ENCODE measurements at regions not wholly inside any gene's neighbourhood (a gene's known extent, or its start where the extent isn't known, plus 50 kb on each side); places are given as distances from the start of the nearest gene placed in this dataset.

DNA sequence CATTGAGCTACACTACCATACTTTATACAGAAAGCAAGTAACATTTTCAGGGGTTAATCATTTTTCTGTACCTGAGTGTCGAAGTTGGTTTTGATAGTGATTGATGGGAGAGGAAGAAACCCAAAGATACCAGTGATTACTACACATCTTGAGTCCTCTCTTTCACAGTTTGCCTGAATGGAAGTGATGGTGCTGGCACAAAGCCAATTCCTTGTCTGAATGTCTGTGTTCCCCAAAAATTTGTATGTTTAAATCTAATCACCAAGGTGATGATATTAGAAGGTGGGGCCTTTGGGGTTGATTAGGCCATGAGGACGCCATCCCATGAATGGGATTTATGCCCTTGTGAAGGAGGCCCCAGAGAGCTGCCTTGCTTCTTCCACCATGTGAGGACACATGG is 696.9 kb upstream of the ANKRD30A start:
- H3K4me3 ChIP-seq = no peak overlapping the region
- no peaks in the 10 kb centered on the region for H3K4me1 ChIP-seq
- WGBS, 2 donors = 69 to 93% methylated on average over 2 of the region's 2 CpGs
- DNase-seq = no peak
- H3K27ac ChIP-seq = no peak overlapping the region
- no peaks in the 10 kb centered on the region for H3K27me3 ChIP-seq
- TF ChIP-seq, protein P1, sequence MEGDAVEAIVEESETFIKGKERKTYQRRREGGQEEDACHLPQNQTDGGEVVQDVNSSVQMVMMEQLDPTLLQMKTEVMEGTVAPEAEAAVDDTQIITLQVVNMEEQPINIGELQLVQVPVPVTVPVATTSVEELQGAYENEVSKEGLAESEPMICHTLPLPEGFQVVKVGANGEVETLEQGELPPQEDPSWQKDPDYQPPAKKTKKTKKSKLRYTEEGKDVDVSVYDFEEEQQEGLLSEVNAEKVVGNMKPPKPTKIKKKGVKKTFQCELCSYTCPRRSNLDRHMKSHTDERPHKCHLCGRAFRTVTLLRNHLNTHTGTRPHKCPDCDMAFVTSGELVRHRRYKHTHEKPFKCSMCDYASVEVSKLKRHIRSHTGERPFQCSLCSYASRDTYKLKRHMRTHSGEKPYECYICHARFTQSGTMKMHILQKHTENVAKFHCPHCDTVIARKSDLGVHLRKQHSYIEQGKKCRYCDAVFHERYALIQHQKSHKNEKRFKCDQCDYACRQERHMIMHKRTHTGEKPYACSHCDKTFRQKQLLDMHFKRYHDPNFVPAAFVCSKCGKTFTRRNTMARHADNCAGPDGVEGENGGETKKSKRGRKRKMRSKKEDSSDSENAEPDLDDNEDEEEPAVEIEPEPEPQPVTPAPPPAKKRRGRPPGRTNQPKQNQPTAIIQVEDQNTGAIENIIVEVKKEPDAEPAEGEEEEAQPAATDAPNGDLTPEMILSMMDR (IDR thresholded peaks at IDR 0.05) = no peak
- TF ChIP-seq POLR2A (IDR thresholded peaks at IDR 0.05) = no peak
- H3K36me3 ChIP-seq = no peaks in the 10 kb centered on the region
- H3K9me3 ChIP-seq = no peaks in the 10 kb centered on the region
- intact Hi-C loops (cut with DNase I) = no loop called here

DNA sequence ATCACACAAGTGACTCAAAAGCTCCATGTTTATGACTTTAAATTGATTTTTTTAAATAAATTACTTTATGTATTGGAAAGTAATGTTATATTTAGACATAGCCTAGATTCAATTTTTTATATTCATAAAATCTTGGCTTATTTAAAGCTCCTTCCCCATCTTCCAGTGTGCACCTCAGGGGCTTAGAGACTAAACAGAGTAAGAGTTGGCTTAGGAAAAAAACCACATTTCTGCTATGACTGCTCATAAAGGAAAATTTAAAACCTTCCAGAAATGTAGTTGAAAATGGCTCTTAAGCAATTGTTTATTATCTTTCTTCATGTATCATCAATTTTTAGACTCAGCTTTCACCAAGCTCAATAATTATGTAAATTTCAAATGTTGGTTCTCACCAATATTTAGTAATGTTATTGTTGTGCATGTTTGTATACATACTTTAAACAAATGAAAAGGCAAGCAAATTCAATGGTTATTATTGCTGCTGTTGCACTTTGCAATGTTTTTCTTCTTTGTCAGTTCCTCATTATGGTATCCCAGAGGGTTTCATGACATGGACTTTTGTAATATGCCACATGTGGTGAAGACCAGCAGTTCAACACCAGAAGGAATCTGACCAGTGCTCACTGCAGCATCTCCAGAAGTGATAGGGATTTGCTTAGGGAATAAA is 700.1 kb upstream of the ANKRD30A start:
- Histone ChIP-seq H3K4me3 (no peak overlapping the region), H3K9me3 (no peaks in the 10 kb centered on the region), H3K27ac (no peak overlapping the region), H3K27me3 (no peaks in the 10 kb centered on the region), H3K4me1 (no peaks in the 10 kb centered on the region), H3K36me3 (no peaks in the 10 kb centered on the region)
- intact Hi-C loops (cut with DNase I) = no loop called here
- TF ChIP-seq, protein P1 (IDR thresholded peaks at IDR 0.05) = no peak
- no peak for TF ChIP-seq POLR2A (IDR thresholded peaks at IDR 0.05)
- no peak for DNase-seq

DNA sequence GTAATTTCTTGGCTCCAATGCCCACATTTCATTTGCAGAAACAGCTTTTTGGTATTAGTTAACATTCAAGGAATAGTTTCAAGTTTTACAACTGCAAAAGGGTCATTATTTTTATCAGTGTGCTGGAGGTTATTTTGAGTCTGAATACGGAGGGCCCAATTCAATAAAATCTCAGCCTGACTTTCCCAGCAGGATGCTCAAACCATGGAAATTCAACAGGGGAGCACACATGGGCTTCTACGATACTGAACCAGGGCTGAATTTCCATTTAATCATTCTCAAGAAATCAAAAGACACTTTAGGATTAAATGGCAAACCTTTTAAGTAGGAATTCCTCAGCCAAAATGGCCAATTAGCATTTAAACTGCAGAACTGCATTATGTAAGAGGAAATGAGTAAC is 700.9 kb upstream of the ANKRD30A start:
- Histone ChIP-seq H3K9me3 (no peaks in the 10 kb centered on the region), H3K27me3 (no peaks in the 10 kb centered on the region), H3K36me3 (no peaks in the 10 kb centered on the region), H3K27ac (no peak overlapping the region), H3K4me1 (no peaks in the 10 kb centered on the region), H3K4me3 (no peak overlapping the region)
- intact Hi-C loops (cut with DNase I) = no loop called here
- 78 to 96% methylated on average over 2 of the region's 2 CpGs for WGBS, 2 donors
- TF ChIP-seq, protein P1 (IDR thresholded peaks at IDR 0.05) = no peak
- TF ChIP-seq POLR2A (IDR thresholded peaks at IDR 0.05) = no peak
- no peak for DNase-seq

DNA sequence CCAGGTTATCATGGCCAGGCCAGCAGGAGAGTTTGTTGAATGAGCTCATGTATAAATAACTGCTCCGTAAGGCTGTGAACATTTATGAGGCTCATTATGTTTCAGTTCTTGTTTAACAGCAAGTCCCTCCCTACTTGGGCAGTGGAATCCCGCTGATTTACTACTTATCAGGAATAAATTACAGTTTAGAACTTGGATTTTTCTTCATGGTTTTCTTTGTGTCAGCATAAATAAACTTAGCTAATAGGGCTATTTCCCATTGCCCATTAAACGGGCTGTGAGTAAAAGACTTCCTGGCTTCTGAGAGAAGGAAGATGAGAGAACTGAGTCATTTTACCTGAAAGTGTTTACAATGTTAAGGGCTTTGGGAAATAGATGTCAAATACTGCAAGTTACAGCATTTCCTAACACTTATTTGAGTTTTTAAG is 701.6 kb upstream of the ANKRD30A start:
- no peak overlapping the region for H3K27ac ChIP-seq
- H3K9me3 ChIP-seq = no peaks in the 10 kb centered on the region
- H3K4me1 ChIP-seq = no peaks in the 10 kb centered on the region
- H3K4me3 ChIP-seq = no peak overlapping the region
- DNase-seq = no peak
- no peak for TF ChIP-seq POLR2A (IDR thresholded peaks at IDR 0.05)
- no peaks in the 10 kb centered on the region for H3K27me3 ChIP-seq
- H3K36me3 ChIP-seq = no peaks in the 10 kb centered on the region
- 69 to 72% methylated on average over 3 of the region's 3 CpGs for WGBS, 2 donors
- intact Hi-C loops (cut with DNase I) = no loop called here

DNA sequence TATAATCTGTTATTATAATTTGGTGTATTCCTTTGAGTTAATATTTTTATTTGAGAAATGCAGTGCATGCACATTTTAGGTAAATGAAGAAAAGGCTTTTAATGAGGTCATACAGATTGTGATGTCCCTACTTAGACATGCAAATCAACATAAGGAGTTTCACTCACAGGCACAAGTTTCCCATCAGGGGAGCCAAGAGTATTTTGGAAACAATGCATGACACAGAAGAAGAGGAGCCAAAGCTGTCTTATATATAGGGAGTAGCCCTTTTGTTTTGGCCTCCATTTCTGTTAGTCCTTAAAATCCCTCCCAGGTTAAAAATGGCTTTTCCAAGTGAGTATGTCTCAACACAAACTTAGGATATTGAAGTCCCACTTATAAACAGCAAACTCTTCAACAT is 703.4 kb upstream of the ANKRD30A start:
- intact Hi-C loops (cut with DNase I) = no loop called here
- no peak for TF ChIP-seq POLR2A (IDR thresholded peaks at IDR 0.05)
- TF ChIP-seq, protein P1 (IDR thresholded peaks at IDR 0.05) = no peak

DNA sequence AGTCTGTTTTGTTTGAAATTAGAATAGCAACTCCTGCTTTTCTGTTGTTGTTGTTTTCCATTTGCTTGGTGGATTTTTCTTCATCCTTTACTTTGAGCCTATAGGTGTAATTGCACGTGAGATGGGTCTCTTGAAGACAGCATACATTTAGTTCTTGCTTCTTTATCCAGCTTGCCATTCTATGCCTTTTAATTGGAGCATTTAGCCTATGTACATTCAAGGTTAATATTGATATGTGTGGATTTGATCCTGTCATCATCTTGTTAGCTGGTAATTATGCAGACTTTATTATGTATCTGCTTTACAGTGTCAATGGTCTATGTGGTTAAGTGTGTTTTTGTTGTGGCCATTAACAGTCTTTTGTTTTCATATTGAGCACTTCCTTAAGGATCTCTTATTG is 708.9 kb upstream of the ANKRD30A start:
- TF ChIP-seq, protein P1 (IDR thresholded peaks at IDR 0.05) = no peak
- TF ChIP-seq POLR2A (IDR thresholded peaks at IDR 0.05) = no peak
- no peaks in the 10 kb centered on the region for H3K27me3 ChIP-seq
- H3K9me3 ChIP-seq = no peaks in the 10 kb centered on the region
- H3K4me1 ChIP-seq = no peaks in the 10 kb centered on the region
- no peak overlapping the region for H3K27ac ChIP-seq
- DNase-seq = no peak
- intact Hi-C loops (cut with DNase I) = no loop called here
- no peaks in the 10 kb centered on the region for H3K36me3 ChIP-seq
- no peak overlapping the region for H3K4me3 ChIP-seq
- WGBS, 2 donors = 33 to 43% methylated on average over 1 of the region's 1 CpG

More for the DNA sequence above, 703.4 kb upstream of the ANKRD30A start:
- H3K27me3 ChIP-seq = no peaks in the 10 kb centered on the region
- H3K27ac ChIP-seq = no peak overlapping the region
- H3K36me3 ChIP-seq = no peaks in the 10 kb centered on the region
- H3K4me1 ChIP-seq = no peaks in the 10 kb centered on the region
- DNase-seq = no peak
- H3K4me3 ChIP-seq = no peak overlapping the region
- H3K9me3 ChIP-seq = no peaks in the 10 kb centered on the region
